ENCODE measurements at regions not wholly inside any gene's neighbourhood (a gene's known extent, or its start where the extent isn't known, plus 50 kb on each side); places are given as distances from the start of the nearest gene placed in this dataset.

DNA sequence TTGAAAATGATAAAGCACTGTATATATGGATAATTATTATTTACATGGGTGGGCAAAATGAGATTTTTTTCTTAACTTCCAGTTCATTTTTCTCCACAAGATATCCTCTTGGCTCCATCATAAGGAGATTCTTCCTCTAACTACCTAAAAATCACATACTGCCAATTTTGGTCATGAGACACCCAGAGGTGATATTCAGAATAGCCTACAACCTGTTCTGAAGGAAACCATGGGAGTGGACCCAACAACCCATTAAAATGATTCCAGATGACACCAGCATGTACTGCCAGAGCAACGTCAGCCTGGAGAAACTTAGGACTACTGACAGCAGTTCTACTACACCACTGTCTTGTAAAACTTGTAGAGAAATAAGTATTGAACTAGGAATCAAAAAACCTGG is 136.3 kb upstream of the TMPO start:
- no peaks in the 10 kb centered on the region for H3K36me3 ChIP-seq
- DNase-seq (no peak), ATAC-seq (no peak)
- intact Hi-C loops (cut with DNase I), result no loop called here
- no peak for TF ChIP-seq CTCF (IDR thresholded peaks at IDR 0.05)
- 85 to 86% methylated on average over 1 of the region's 1 CpG for WGBS, 2 donors
- peaks cover 0 to 5% (median 0%) of the 10 kb centered on the region in 9 donors for H3K4me1 ChIP-seq
- H3K27me3 ChIP-seq, result peaks cover 0 to 13% (median 0%) of the 10 kb centered on the region in 7 donors
- no peak overlapping the region for H3K27ac ChIP-seq
- H3K9me3 ChIP-seq, result no peaks in the 10 kb centered on the region
- no peak overlapping the region for H3K4me3 ChIP-seq

- Histone ChIP-seq H3K27ac (no peak overlapping the region), H3K27me3 (no peaks in the 10 kb centered on the region), H3K36me3 (no peaks in the 10 kb centered on the region), H3K4me1 (no peaks in the 10 kb centered on the region), H3K9me3 (no peaks in the 10 kb centered on the region), H3K4me3 (no peak overlapping the region)
- TF ChIP-seq CTCF (IDR thresholded peaks at IDR 0.05), result no peak
- intact Hi-C loops (cut with DNase I), result no loop called here
- WGBS, 2 donors, result 91 to 100% methylated on average over 1 of the region's 1 CpG
- DNase-seq, result no peak
- no peak for ATAC-seq
Observed at GRCh38 chr12:98385641-98386040, 129.7 kb upstream of the TMPO start.

- H3K27ac ChIP-seq, result no peak overlapping the region
- H3K9me3 ChIP-seq, result no peaks in the 10 kb centered on the region
- no peaks in the 10 kb centered on the region for H3K4me1 ChIP-seq
- WGBS, 2 donors, result 67 to 68% methylated on average over 2 of the region's 2 CpGs
- no peaks in the 10 kb centered on the region for H3K36me3 ChIP-seq
- no peaks in the 10 kb centered on the region for H3K27me3 ChIP-seq
- DNase-seq (no peak), ATAC-seq (no peak)
- no peak overlapping the region for H3K4me3 ChIP-seq
- intact Hi-C loops (cut with DNase I), result no loop called here
- no peak for TF ChIP-seq CTCF (IDR thresholded peaks at IDR 0.05)
Observed at GRCh38 chr12:98387444-98387843, 127.9 kb upstream of the TMPO start.

GRCh38 chr12:98388126-98388525 is 127.3 kb upstream of the TMPO start:
- intact Hi-C loops (cut with DNase I), result no loop called here
- no peaks in the 10 kb centered on the region for H3K9me3 ChIP-seq
- TF ChIP-seq CTCF (IDR thresholded peaks at IDR 0.05), result no peak
- WGBS, 2 donors, result 57 to 73% methylated on average over 10 of the region's 10 CpGs
- no peaks in the 10 kb centered on the region for H3K36me3 ChIP-seq
- DNase-seq (no peak), ATAC-seq (no peak)
- H3K27ac ChIP-seq, result no peak overlapping the region
- H3K4me3 ChIP-seq, result no peak overlapping the region
- no peaks in the 10 kb centered on the region for H3K27me3 ChIP-seq
- H3K4me1 ChIP-seq, result no peaks in the 10 kb centered on the region

GRCh38 chr12:98389593-98389992 is 125.8 kb upstream of the TMPO start:
- TF ChIP-seq CTCF (IDR thresholded peaks at IDR 0.05), result no peak
- H3K4me3 ChIP-seq, result no peak overlapping the region
- WGBS, 2 donors, result 94 to 97% methylated on average over 2 of the region's 2 CpGs
- no peak overlapping the region for H3K27ac ChIP-seq
- no peaks in the 10 kb centered on the region for H3K27me3 ChIP-seq
- no peaks in the 10 kb centered on the region for H3K9me3 ChIP-seq
- ATAC-seq, result no peak
- H3K36me3 ChIP-seq, result no peaks in the 10 kb centered on the region
- H3K4me1 ChIP-seq, result no peaks in the 10 kb centered on the region
- no peak for DNase-seq
- intact Hi-C loops (cut with DNase I), result no loop called here

Data from heart right ventricle (tissue), 16 donors.